Lower leg skin (tissue), 4 donors: ENCODE measurements at regions not wholly inside any gene's neighbourhood (a gene's known extent, or its start where the extent isn't known, plus 50 kb on each side); places are given as distances from the start of the nearest gene placed in this dataset.
A peak's percentile ranks its signal among the peaks of the same experiment; 100 is the strongest.

Experiments
- DNase-seq, 2 donors: peaks; one replicate each; pipeline ENCODE4 v3.0.0-alpha.2; 2019; ENCODE audit warnings: low spot score in 2 of 2
- H3K4me3 ChIP-seq: fragments of 200-600 bp; sonication (generic); 2 replicates; pipeline ENCODE4 v1.5.1; 2017; ENCODE audit warnings: mild to moderate bottlenecking, low read depth; ENCODE audit not compliant: poor library complexity, severe bottlenecking
- CTCF ChIP-seq, 3 donors: fragments of 450-650 bp; IDR thresholded peaks; one replicate each; pipeline ENCODE4 v1.5.1; 2016; ENCODE audit warnings: antibody characterized with exemption in 3 of 3, mild to moderate bottlenecking in 3 of 3, moderate library complexity in 2 of 3
- POLR2A ChIP-seq, 2 donors: fragments of 450-650 bp; IDR thresholded peaks; one replicate each; pipeline ENCODE4 v1.6.1; 2016 to 2017; ENCODE audit warnings: antibody characterized with exemption in 2 of 2, mild to moderate bottlenecking in 1 of 2, moderate library complexity in 1 of 2
- WGBS, 2 donors: methylation state at CpG; one replicate each; pipeline ENCODE4 v1.1.5; 2018; 5-methylcytosine and 5-hydroxymethylcytosine counted together
- intact Hi-C: fragments of 100-400 bp; cut with DNase I; formaldehyde crosslinking; loops from one replicate; pipeline ENCODE4 v1.15.0; 2023; ENCODE audit warnings: low total_unique reads

- intact Hi-C loops = no loop called here
- WGBS, 2 donors = 68 to 82% methylated on average over 3 of the region's 3 CpGs
Observed at GRCh38 chr17:72332367-72332766, 211.5 kb downstream of the SOX9 start.

GRCh38 chr17:72333570-72333969 is 212.8 kb downstream of the SOX9 start:
- TF ChIP-seq POLR2A (IDR thresholded peaks at IDR 0.05) (no peak), CTCF (IDR thresholded peaks at IDR 0.05) (no peak)
- no peak overlapping the region for H3K4me3 ChIP-seq
- no peak for DNase-seq
- intact Hi-C loops = no loop called here
- 64 to 84% methylated on average over 2 of the region's 2 CpGs for WGBS, 2 donors

More at GRCh38 chr17:72332367-72332766, 211.5 kb downstream of the SOX9 start:
- no peak for DNase-seq
- TF ChIP-seq CTCF (IDR thresholded peaks at IDR 0.05) (no peak), POLR2A (IDR thresholded peaks at IDR 0.05) (no peak)
- H3K4me3 ChIP-seq = no peak overlapping the region

- no peak for DNase-seq
- WGBS, 2 donors = 72 to 74% methylated on average over 3 of the region's 3 CpGs
- intact Hi-C loops = no loop called here
- no peak overlapping the region for H3K4me3 ChIP-seq
- no peak for TF ChIP-seq CTCF (IDR thresholded peaks at IDR 0.05)
Observed at GRCh38 chr17:72334205-72334604, 213.4 kb downstream of the SOX9 start.

GRCh38 chr17:72336026-72336803 is 215.4 kb downstream of the SOX9 start:
- intact Hi-C loops = no loop called here
- no peak overlapping the region for H3K4me3 ChIP-seq
- TF ChIP-seq CTCF (IDR thresholded peaks at IDR 0.05) (no peak), POLR2A (IDR thresholded peaks at IDR 0.05) (no peak)
- DNase-seq = peak in 1 of 2 donors; percentile 40
- 63 to 66% methylated on average over 11 of the region's 11 CpGs for WGBS, 2 donors

- intact Hi-C loops = no loop called here
- TF ChIP-seq POLR2A (IDR thresholded peaks at IDR 0.05) (no peak), CTCF (IDR thresholded peaks at IDR 0.05) (no peak)
- WGBS, 2 donors = 87 to 96% methylated on average over 1 of the region's 1 CpG
- no peak overlapping the region for H3K4me3 ChIP-seq
- DNase-seq = no peak
Observed at GRCh38 chr17:72336804-72337070, 215.9 kb downstream of the SOX9 start.

GRCh38 chr17:72338304-72338703 is 217.5 kb downstream of the SOX9 start:
- no peak for TF ChIP-seq POLR2A (IDR thresholded peaks at IDR 0.05)
- no peak for TF ChIP-seq CTCF (IDR thresholded peaks at IDR 0.05)
- no peak overlapping the region for H3K4me3 ChIP-seq
- intact Hi-C loops = no loop called here
- DNase-seq = peak in 1 of 2 donors; percentile 25
- WGBS, 2 donors = 71 to 77% methylated on average over 2 of the region's 2 CpGs
